ENCODE measurements at regions not wholly inside any gene's neighbourhood (a gene's known extent, or its start where the extent isn't known, plus 50 kb on each side); places are given as distances from the start of the nearest gene placed in this dataset.
A peak's percentile ranks its signal among the peaks of the same experiment; 100 is the strongest.

- no peaks in the 10 kb centered on the region for H3K36me3 ChIP-seq (replicated peaks; ENCODE audit: control insufficient read depth, insufficient read depth, low read length)
- H3K27me3 ChIP-seq (ENCODE audit: control insufficient read depth, insufficient read depth, low read length), result no peaks in the 10 kb centered on the region
- peak; percentile 6 for DNase-seq
- H3K4me3 ChIP-seq (ENCODE audit: insufficient read depth, low read depth, low read length), result no peak overlapping the region
Observed at GRCh38 chr18:38930881-38931753, 1365.5 kb upstream of the CELF4 start.

- Histone ChIP-seq H3K27me3 (ENCODE audit: control insufficient read depth, insufficient read depth, low read length) (no peaks in the 10 kb centered on the region), H3K36me3 (replicated peaks; ENCODE audit: control insufficient read depth, insufficient read depth, low read length) (no peaks in the 10 kb centered on the region), H3K4me3 (ENCODE audit: insufficient read depth, low read depth, low read length) (no peak overlapping the region)
- no peak for DNase-seq
Observed at GRCh38 chr18:38923540-38923939, 1357.9 kb upstream of the CELF4 start.

- Histone ChIP-seq H3K36me3 (replicated peaks; ENCODE audit: control insufficient read depth, insufficient read depth, low read length) (no peaks in the 10 kb centered on the region), H3K27me3 (ENCODE audit: control insufficient read depth, insufficient read depth, low read length) (no peaks in the 10 kb centered on the region), H3K4me3 (ENCODE audit: insufficient read depth, low read depth, low read length) (no peak overlapping the region)
- no peak for DNase-seq
Observed at GRCh38 chr18:38923126-38923525, 1357.5 kb upstream of the CELF4 start.

DNA sequence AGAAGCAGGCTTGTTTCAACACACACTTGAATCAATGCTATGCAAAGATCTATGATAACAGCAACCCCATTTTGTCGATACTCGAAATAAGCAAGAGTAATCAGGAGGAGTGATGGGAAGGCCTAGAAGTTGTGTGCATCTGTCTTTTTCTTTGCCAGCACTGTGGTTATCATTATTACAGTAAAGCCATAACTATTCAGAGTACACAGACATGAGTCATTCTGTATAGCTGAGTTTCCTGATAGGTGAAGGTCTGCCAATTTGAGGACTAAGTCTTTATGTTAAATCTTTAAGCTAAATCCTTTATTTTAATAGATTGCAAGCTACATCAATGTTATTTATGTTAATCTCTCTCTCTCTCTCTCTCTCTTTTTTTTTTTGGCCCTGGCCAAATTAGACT lies 1344.4 kb upstream of the CELF4 start:
- Histone ChIP-seq H3K27me3 (ENCODE audit: control insufficient read depth, insufficient read depth, low read length) (no peaks in the 10 kb centered on the region), H3K36me3 (replicated peaks; ENCODE audit: control insufficient read depth, insufficient read depth, low read length) (no peaks in the 10 kb centered on the region), H3K4me3 (ENCODE audit: insufficient read depth, low read depth, low read length) (no peak overlapping the region)
- no peak for DNase-seq

DNA sequence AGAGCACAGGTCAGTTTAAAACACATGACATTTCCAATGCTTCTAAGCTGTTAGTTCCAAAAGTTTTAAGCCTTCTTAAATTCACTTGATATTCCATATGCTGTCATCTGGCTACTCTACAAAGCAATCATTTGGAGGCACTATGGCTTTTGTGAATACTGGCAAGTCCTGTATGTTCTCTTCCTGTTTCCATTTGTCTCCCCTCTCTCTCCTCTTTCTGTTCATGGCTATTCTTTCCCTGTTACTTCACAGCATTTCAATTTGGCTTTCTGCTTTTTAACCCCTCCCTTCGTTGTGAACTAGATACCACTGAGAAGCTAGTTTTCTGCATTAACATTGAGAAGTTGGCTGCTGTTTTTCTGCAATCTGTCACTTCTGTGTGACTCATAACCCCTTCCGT lies 1337.2 kb upstream of the CELF4 start:
- Histone ChIP-seq H3K36me3 (replicated peaks; ENCODE audit: control insufficient read depth, insufficient read depth, low read length) (no peaks in the 10 kb centered on the region), H3K27me3 (ENCODE audit: control insufficient read depth, insufficient read depth, low read length) (no peaks in the 10 kb centered on the region)

DNA sequence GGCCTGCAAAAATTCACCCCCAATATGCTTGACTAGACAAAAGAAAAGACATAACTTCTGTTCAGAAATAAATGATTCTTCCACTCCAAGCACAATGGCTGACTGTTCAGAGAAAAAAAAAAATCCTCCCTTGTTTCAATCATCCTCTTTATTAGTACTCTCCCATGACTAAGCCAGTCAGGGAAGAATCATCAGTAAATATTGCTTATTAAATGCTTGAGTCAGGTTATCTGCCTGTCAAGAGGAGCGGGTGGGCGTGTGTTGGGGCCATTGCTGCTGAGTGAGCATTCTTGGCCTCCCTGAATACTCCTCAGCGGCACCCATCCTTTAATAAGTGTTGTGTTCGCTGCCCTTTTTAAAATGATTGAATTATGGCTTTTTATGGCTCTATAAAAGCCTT lies 1334.8 kb upstream of the CELF4 start:
- Histone ChIP-seq H3K27me3 (ENCODE audit: control insufficient read depth, insufficient read depth, low read length) (no peaks in the 10 kb centered on the region), H3K4me3 (ENCODE audit: insufficient read depth, low read depth, low read length) (no peak overlapping the region), H3K36me3 (replicated peaks; ENCODE audit: control insufficient read depth, insufficient read depth, low read length) (no peaks in the 10 kb centered on the region)
- DNase-seq, result no peak

More for the DNA sequence above, 1337.2 kb upstream of the CELF4 start:
- no peak for DNase-seq
- H3K4me3 ChIP-seq (ENCODE audit: insufficient read depth, low read depth, low read length), result no peak overlapping the region

- Histone ChIP-seq H3K27me3 (ENCODE audit: control insufficient read depth, insufficient read depth, low read length) (no peaks in the 10 kb centered on the region), H3K36me3 (replicated peaks; ENCODE audit: control insufficient read depth, insufficient read depth, low read length) (no peaks in the 10 kb centered on the region), H3K4me3 (ENCODE audit: insufficient read depth, low read depth, low read length) (no peak overlapping the region)
- no peak for DNase-seq
Observed at GRCh38 chr18:38900031-38900430, 1334.4 kb upstream of the CELF4 start.

DNA sequence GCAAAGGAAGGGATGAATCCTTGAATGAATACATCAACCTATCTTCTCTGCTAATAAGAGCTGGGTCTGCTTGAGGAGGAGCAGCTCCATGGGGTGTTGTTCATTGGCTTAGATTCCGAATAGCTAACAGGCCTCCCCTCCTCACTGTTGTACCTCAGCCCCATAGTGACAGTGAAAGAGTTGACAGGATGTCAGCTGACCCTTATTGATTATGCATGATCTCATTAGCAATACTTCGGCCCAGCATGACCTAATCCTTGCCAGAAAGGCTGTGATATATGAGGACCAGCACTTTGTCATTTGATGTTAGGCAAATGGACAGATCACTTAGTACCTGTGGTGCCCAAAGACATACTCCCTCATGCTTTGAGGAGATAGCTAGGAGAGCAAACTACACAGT lies 1333.7 kb upstream of the CELF4 start:
- Histone ChIP-seq H3K36me3 (replicated peaks; ENCODE audit: control insufficient read depth, insufficient read depth, low read length) (no peaks in the 10 kb centered on the region), H3K27me3 (ENCODE audit: control insufficient read depth, insufficient read depth, low read length) (no peaks in the 10 kb centered on the region), H3K4me3 (ENCODE audit: insufficient read depth, low read depth, low read length) (no peak overlapping the region)
- DNase-seq, result no peak

DNA sequence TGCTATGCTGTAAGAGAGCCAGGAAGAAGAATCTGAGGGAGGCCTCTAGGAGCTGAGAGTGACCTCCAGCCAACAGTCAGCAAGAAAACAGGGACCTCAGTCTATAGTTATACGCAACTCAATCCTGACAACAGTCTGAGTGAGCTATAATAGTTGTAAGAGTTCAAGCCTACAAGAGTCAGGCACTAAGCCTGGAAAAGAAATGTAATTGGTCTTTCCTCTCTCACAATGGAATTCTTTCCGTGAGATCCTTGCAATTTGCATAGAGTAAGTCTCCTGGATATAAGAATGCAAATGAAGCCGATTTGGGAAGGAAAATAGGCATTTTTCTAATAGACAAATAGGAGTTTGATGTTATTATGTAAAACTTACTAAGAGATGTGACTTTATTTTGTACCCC lies 1332.6 kb upstream of the CELF4 start:
- H3K4me3 ChIP-seq (ENCODE audit: insufficient read depth, low read depth, low read length), result no peak overlapping the region
- DNase-seq, result no peak
- no peaks in the 10 kb centered on the region for H3K27me3 ChIP-seq (ENCODE audit: control insufficient read depth, insufficient read depth, low read length)
- H3K36me3 ChIP-seq (replicated peaks; ENCODE audit: control insufficient read depth, insufficient read depth, low read length), result no peaks in the 10 kb centered on the region

GRCh38 chr18:38895560-38895959 lies 1330.0 kb upstream of the CELF4 start:
- Histone ChIP-seq H3K4me3 (ENCODE audit: insufficient read depth, low read depth, low read length) (no peak overlapping the region), H3K36me3 (replicated peaks; ENCODE audit: control insufficient read depth, insufficient read depth, low read length) (no peaks in the 10 kb centered on the region), H3K27me3 (ENCODE audit: control insufficient read depth, insufficient read depth, low read length) (no peaks in the 10 kb centered on the region)
- DNase-seq, result no peak

- no peaks in the 10 kb centered on the region for H3K27me3 ChIP-seq (ENCODE audit: control insufficient read depth, insufficient read depth, low read length)
- H3K4me3 ChIP-seq (ENCODE audit: insufficient read depth, low read depth, low read length), result no peak overlapping the region
- no peak for DNase-seq
- H3K36me3 ChIP-seq (replicated peaks; ENCODE audit: control insufficient read depth, insufficient read depth, low read length), result no peaks in the 10 kb centered on the region
Observed at GRCh38 chr18:38887671-38888020, 1322.0 kb upstream of the CELF4 start.

DNA sequence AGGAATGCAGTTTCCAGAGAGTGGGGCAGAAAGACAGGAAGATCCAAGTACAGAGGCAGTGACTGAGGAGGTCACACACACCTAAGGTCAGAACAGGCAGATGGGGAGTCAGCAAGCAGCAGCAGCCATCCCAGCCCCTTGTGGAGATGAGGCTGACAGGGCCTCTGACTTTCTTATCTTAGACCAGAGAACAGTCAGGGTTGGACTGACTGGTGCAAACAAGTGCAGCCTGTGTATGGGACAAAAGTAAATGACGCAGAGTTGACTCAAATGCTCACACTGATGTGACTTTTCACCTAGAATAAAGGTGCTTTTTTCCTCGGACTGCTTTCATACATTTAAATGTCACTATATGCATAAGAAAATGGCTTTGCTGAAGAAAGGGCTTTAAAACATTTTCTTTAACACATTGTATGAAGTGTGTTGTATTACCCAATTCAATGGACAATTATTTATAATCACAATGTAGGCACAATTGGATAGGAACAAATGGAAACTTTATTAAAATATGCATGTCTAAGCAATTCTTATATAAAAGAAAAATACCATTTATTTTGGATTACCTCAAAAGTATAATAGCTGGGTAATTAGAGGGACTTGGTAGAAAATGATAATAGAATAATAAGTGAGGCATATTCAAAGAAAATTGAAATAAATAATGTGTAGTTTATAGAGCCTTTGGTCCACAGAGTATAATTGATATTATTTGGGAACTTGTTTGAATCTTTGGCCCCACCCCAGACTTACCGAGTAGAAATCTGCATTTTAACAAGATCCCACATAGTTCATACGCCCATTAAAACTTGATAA lies 1321.5 kb upstream of the CELF4 start:
- H3K4me3 ChIP-seq (ENCODE audit: insufficient read depth, low read depth, low read length), result no peak overlapping the region
- no peaks in the 10 kb centered on the region for H3K36me3 ChIP-seq (replicated peaks; ENCODE audit: control insufficient read depth, insufficient read depth, low read length)
- DNase-seq, result no peak
- H3K27me3 ChIP-seq (ENCODE audit: control insufficient read depth, insufficient read depth, low read length), result no peaks in the 10 kb centered on the region

DNA sequence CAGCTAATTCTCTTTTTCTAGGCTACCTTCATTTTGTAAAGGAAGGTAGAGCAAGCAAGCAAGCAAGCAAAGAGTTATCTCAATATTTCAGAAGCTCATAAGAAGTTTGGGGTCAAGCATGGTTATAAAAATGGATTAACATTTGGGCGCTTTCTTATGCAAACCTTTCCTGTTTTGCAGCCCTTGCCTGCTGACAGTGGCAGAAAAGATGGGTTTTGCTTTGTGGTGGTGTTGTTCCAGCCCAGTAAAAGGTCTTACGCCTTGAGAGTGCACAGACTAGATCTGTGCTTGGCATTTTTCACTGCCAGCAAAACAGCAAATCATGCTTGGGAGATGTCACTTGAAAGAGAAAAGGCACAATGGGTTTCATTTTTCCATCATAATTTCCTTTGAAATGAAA lies 1320.6 kb upstream of the CELF4 start:
- DNase-seq, result no peak
- Histone ChIP-seq H3K36me3 (replicated peaks; ENCODE audit: control insufficient read depth, insufficient read depth, low read length) (no peaks in the 10 kb centered on the region), H3K4me3 (ENCODE audit: insufficient read depth, low read depth, low read length) (no peak overlapping the region), H3K27me3 (ENCODE audit: control insufficient read depth, insufficient read depth, low read length) (no peaks in the 10 kb centered on the region)

DNA sequence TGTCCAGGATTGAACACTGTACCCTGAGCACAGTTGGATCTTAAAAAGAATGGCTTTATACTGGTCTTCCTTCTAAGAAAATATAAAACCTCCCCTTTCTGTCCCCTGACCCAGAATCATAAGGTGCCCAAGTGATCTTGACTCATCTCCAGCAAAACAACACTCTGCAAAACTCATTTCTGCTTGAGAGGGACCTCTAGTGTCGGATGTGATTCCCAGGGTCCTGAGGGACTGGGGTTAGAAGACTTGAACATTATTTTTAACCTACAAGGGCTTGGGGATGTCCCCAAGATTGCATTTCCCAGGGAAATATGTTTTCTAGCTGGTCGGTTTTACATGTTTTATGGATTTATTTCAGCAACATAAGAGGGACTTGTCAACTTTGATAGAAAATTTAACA lies 1318.5 kb upstream of the CELF4 start:
- DNase-seq, result no peak
- H3K27me3 ChIP-seq (ENCODE audit: control insufficient read depth, insufficient read depth, low read length), result no peaks in the 10 kb centered on the region
- no peaks in the 10 kb centered on the region for H3K36me3 ChIP-seq (replicated peaks; ENCODE audit: control insufficient read depth, insufficient read depth, low read length)
- H3K4me3 ChIP-seq (ENCODE audit: insufficient read depth, low read depth, low read length), result no peak overlapping the region

- H3K36me3 ChIP-seq (replicated peaks; ENCODE audit: control insufficient read depth, insufficient read depth, low read length), result no peaks in the 10 kb centered on the region
- H3K27me3 ChIP-seq (ENCODE audit: control insufficient read depth, insufficient read depth, low read length), result no peaks in the 10 kb centered on the region
- no peak for DNase-seq
- H3K4me3 ChIP-seq (ENCODE audit: insufficient read depth, low read depth, low read length), result no peak overlapping the region
Observed at GRCh38 chr18:38883111-38883510, 1317.5 kb upstream of the CELF4 start.
